ENCODE measurements at regions not wholly inside any gene's neighbourhood (a gene's known extent, or its start where the extent isn't known, plus 50 kb on each side); places are given as distances from the start of the nearest gene placed in this dataset.

DNA sequence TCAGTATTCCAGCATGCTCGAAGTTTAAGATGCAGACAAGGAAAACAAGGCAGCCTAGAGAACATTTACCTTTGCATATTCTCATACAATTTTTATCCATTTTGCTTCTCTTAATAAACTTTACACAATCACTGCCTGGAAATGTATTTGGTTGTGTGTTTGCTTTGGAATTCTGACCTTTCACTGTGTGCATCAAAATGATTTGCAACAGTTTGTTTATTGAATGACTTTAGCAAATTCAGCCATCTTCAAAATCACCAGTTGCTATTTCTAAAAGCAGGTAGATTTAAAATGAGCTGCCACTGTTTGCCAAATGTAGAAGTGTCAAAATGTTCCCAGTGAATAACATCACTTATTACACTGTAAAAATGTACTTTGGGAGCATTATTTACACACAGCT, 669.9 kb downstream of the SLC16A7 start:
- TF ChIP-seq, protein P1, sequence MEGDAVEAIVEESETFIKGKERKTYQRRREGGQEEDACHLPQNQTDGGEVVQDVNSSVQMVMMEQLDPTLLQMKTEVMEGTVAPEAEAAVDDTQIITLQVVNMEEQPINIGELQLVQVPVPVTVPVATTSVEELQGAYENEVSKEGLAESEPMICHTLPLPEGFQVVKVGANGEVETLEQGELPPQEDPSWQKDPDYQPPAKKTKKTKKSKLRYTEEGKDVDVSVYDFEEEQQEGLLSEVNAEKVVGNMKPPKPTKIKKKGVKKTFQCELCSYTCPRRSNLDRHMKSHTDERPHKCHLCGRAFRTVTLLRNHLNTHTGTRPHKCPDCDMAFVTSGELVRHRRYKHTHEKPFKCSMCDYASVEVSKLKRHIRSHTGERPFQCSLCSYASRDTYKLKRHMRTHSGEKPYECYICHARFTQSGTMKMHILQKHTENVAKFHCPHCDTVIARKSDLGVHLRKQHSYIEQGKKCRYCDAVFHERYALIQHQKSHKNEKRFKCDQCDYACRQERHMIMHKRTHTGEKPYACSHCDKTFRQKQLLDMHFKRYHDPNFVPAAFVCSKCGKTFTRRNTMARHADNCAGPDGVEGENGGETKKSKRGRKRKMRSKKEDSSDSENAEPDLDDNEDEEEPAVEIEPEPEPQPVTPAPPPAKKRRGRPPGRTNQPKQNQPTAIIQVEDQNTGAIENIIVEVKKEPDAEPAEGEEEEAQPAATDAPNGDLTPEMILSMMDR (IDR thresholded peaks at IDR 0.05) = no peak
- no peak for TF ChIP-seq POLR2A (IDR thresholded peaks at IDR 0.05)
